ENCODE measurements at regions not wholly inside any gene's neighbourhood (a gene's known extent, or its start where the extent isn't known, plus 50 kb on each side); places are given as distances from the start of the nearest gene placed in this dataset.

DNA sequence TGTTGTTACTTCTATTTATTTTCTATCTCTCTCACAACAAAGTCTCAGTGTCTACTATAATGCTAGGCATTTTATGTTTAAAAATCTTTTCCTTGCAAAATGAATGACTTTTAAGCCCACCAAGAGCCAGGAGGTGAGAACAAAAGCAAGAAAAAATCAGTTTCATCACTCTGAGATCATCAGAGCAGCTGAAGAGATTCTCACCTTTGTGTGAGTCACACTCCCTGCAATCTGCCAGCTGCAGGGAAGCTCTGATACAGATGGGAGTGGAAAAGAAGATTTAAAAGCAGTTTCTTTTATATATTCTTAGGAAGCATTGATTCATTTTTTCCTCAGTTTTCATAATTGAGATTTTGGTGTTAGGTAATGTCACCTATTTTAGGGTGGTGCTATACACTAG lies 107.6 kb downstream of the LHX9 start:
- no peak for TF ChIP-seq CTCF (IDR thresholded peaks at IDR 0.05; ENCODE audit: low read depth, low read length)
- in situ Hi-C loops (cut with HindIII; ENCODE audit: low sequenced_read_pairs): no loop called here
- H3K4me3 ChIP-seq (ENCODE audit: low read depth, low read length): no peak overlapping the region
- peak; percentile 5 for DNase-seq (ENCODE audit: low read depth, low spot score)

GRCh38 chr1:198030682-198031081 lies 113.5 kb downstream of the LHX9 start:
- in situ Hi-C loops (cut with HindIII; ENCODE audit: low sequenced_read_pairs): no loop called here
- DNase-seq (ENCODE audit: low read depth, low spot score): peak; percentile 13
- TF ChIP-seq CTCF (IDR thresholded peaks at IDR 0.05; ENCODE audit: low read depth, low read length): no peak
- H3K4me3 ChIP-seq (ENCODE audit: low read depth, low read length): no peak overlapping the region

- in situ Hi-C loops (cut with HindIII; ENCODE audit: low sequenced_read_pairs): no loop called here
- DNase-seq (ENCODE audit: low read depth, low spot score): no peak
- H3K4me3 ChIP-seq (ENCODE audit: low read depth, low read length): no peak overlapping the region
- TF ChIP-seq CTCF (IDR thresholded peaks at IDR 0.05; ENCODE audit: low read depth, low read length): no peak
These were observed 113.9 kb downstream of the LHX9 start for GRCh38 chr1:198031086-198031485.

- H3K4me3 ChIP-seq (ENCODE audit: low read depth, low read length): no peak overlapping the region
- in situ Hi-C loops (cut with HindIII; ENCODE audit: low sequenced_read_pairs): no loop called here
- DNase-seq (ENCODE audit: low read depth, low spot score): no peak
- no peak for TF ChIP-seq CTCF (IDR thresholded peaks at IDR 0.05; ENCODE audit: low read depth, low read length)
These were observed 115.5 kb downstream of the LHX9 start for GRCh38 chr1:198032668-198033067.

DNA sequence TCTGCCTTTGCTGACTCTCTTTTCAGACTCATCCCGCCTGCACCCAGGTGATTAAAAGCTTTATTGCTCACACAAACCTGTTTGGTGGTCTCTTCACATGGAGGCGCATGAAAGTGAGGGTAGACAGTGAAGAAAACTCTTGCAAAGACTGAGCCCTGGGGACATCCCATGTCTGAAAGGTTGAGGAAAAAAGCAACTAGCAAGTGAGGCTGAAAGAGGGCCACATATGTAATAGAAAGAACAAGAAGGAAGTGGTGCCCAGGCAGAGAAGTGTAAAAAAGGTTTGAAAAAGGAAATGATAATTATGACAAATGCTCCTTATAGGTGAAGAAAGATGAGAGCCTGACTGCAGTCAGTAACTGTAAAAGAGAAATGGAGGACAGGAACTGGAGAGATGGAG lies 115.9 kb upstream of the NEK7 start:
- DNase-seq (ENCODE audit: low read depth, low spot score): no peak
- H3K4me3 ChIP-seq (ENCODE audit: low read depth, low read length): no peak overlapping the region
- in situ Hi-C loops (cut with HindIII; ENCODE audit: low sequenced_read_pairs): no loop called here
- no peak for TF ChIP-seq CTCF (IDR thresholded peaks at IDR 0.05; ENCODE audit: low read depth, low read length)

DNA sequence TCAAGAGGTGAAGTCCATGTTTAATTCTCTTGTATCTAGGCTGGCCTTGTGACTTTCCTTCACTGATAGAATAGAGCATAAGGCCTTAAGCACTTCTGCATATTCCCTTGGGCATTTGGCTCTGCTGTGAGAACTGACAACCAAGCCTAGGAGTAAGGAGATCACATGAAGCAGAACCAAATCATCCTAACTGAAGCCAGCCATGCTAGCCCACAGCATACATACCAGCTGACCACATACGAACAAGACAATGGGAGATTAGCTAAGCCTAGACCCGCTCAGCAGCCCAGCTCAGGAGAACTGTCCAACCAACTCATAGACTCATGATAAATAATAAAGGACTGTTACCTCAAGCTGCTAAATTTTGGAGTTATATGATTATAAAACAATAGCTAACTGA lies 114.6 kb upstream of the NEK7 start:
- TF ChIP-seq CTCF (IDR thresholded peaks at IDR 0.05; ENCODE audit: low read depth, low read length): no peak
- H3K4me3 ChIP-seq (ENCODE audit: low read depth, low read length): no peak overlapping the region
- DNase-seq (ENCODE audit: low read depth, low spot score): peak; percentile 7
- in situ Hi-C loops (cut with HindIII; ENCODE audit: low sequenced_read_pairs): no loop called here

DNA sequence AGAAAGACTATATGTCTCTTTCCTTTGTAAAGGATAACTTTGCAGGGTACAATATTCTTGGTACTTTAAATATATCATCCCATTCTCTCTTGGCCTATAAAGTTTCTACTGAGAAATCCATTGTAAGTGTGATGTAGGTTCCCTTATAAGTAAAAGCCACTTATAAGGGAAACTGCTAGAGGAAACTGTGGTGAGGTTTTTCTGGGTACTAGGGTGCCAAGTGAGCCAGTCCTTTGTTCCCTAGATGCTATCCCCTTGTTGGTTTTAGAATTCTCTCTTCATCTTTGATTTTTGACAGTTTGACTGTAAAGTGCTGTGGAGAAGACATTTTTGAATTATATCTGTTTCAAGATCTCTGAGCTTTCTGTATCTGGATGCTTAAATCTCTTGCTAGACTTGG lies 108.9 kb upstream of the NEK7 start:
- no peak overlapping the region for H3K4me3 ChIP-seq (ENCODE audit: low read depth, low read length)
- TF ChIP-seq CTCF (IDR thresholded peaks at IDR 0.05; ENCODE audit: low read depth, low read length): no peak
- in situ Hi-C loops (cut with HindIII; ENCODE audit: low sequenced_read_pairs): no loop called here
- no peak for DNase-seq (ENCODE audit: low read depth, low spot score)

All from astrocyte of the spinal cord (primary cell).